ENCODE measurements at regions not wholly inside any gene's neighbourhood (a gene's known extent, or its start where the extent isn't known, plus 50 kb on each side); places are given as distances from the start of the nearest gene placed in this dataset.

DNA sequence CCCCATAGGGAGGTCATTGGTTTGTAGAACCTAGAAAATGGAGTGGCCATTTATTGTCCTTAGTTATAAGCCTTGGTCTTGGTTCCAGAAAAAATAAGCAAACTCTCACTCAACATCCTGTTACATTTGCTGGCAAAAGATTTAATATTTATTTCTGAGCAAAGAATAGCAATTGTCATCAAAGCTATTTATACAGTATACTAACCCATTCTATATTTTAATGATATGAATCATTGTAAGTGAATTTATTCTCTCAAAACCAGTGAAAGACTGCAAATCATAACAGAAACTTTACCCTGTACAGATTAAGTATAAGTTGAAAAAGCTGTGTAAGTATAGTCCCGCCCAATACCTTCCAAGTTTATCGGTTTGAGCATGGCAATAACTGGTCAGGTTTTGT lies 364.4 kb downstream of the CD109 start:
- TF ChIP-seq, protein P1, sequence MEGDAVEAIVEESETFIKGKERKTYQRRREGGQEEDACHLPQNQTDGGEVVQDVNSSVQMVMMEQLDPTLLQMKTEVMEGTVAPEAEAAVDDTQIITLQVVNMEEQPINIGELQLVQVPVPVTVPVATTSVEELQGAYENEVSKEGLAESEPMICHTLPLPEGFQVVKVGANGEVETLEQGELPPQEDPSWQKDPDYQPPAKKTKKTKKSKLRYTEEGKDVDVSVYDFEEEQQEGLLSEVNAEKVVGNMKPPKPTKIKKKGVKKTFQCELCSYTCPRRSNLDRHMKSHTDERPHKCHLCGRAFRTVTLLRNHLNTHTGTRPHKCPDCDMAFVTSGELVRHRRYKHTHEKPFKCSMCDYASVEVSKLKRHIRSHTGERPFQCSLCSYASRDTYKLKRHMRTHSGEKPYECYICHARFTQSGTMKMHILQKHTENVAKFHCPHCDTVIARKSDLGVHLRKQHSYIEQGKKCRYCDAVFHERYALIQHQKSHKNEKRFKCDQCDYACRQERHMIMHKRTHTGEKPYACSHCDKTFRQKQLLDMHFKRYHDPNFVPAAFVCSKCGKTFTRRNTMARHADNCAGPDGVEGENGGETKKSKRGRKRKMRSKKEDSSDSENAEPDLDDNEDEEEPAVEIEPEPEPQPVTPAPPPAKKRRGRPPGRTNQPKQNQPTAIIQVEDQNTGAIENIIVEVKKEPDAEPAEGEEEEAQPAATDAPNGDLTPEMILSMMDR (conservative IDR thresholded peaks at IDR 0.05) = no peak
- TF ChIP-seq ZFX (IDR thresholded peaks at IDR 0.05) = no peak
